NB4 (cell line): ENCODE measurements at regions not wholly inside any gene's neighbourhood (a gene's known extent, or its start where the extent isn't known, plus 50 kb on each side); places are given as distances from the start of the nearest gene placed in this dataset.

ENCODE experiments used
- CTCF ChIP-seq: IDR thresholded peaks from one replicate; pipeline ENCODE4 v1.5.1; 2012; ENCODE audit warnings: low read depth, low read length
- MAX ChIP-seq: IDR thresholded peaks from 2 replicates; pipeline ENCODE4 v1.6.1; 2011; ENCODE audit warnings: low read depth, low read length
- MYC ChIP-seq: IDR thresholded peaks from 2 replicates; pipeline ENCODE4 v1.6.1; 2011; ENCODE audit warnings: low read depth, low read length
- POLR2A ChIP-seq: IDR thresholded peaks from 2 replicates; pipeline ENCODE4 v1.6.1; 2011; ENCODE audit warnings: mild to moderate bottlenecking; ENCODE audit not compliant: insufficient read length; ENCODE audit errors: extremely low read depth

GRCh38 chr9:79357194-79357593, 214.6 kb upstream of the TLE4 start:
- TF ChIP-seq CTCF: no peak
- no peak for TF ChIP-seq POLR2A
- TF ChIP-seq MYC: no peak
- TF ChIP-seq MAX: no peak
